ENCODE measurements at regions not wholly inside any gene's neighbourhood (a gene's known extent, or its start where the extent isn't known, plus 50 kb on each side); places are given as distances from the start of the nearest gene placed in this dataset.
A peak's percentile ranks its signal among the peaks of the same experiment; 100 is the strongest.
"Not testable (repeated sequence)": the region's sequence is repeated elsewhere in the genome, so short reads cannot be mapped to it uniquely, and the experiment has no call there.

DNA sequence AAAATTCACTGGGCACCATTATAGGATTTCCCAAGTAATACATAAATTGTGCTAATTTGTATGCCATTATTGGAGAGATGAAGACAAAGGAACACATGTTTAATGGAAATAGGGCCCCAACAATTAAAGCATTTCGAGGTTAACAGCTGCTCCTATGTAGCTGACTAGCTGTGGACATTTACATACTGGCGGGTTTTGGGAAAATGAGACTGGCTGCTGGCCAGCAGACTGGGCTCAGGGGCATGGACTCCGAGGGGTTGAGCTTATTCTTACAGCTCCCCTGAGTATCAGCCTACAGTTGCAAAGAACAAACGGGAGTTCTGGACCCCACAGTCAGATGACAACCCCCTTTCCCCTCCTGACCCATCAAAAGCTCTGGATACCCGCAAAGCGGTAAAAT lies 91.9 kb upstream of the MYO3A start:
- DNase-seq = no peak
- intact Hi-C loops (cut with DNase I) = no loop called here
- ATAC-seq = no peak

DNA sequence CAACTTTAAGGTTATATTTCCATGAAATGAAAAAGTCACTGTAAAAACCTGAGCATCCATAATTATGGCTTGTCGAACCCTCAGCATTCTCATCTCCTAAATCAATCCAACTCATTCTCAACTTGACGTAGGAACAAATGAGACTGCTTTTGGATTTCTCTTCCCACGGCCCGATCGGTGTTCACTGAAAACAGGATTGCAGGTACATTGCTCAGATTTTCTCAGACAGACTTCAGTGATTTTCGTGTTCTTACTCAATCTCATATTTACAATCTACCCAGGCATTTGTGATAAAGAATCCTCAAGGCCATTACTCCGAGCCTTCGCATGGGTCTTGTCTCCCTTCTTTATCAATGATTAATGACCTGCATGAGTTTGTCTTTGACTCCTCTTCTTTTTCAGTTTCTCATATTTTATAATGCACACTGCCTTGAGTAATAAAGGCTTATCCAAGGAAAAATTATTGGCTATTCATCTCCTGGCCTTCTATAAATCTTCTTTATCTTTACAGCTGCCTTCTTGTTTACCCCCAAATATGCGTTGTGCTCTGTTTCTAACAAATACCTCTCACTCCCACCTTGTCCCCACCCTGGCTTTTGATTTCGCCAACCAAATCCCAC lies 90.4 kb upstream of the MYO3A start:
- DNase-seq = no peak
- intact Hi-C loops (cut with DNase I) = no loop called here
- ATAC-seq = no peak

- ATAC-seq; DNase-seq; intact Hi-C loops (cut with DNase I): not testable (repeated sequence)
Observed at GRCh38 chr10:25844716-25845115, 89.3 kb upstream of the MYO3A start.

DNA sequence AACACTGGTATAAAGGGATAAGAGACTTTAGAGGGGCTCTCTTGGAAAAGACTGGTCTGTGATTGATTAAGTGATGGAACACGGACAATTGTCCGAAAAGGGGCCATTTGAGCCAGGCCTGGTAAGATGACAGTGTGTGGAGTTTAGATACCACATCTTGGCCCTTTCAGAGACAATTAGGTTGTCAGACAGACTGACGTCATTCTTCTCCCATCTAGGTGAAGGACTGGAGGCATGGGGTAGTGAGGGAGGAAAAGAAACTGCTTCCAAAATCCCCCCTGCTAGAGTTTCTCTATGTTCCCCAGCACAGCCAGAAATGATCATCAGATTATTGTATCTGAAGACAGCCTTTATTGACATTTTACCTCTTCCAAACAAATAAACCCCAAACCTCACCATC lies 84.8 kb upstream of the MYO3A start:
- DNase-seq (no peak), ATAC-seq (no peak)
- intact Hi-C loops (cut with DNase I) = no loop called here

DNA sequence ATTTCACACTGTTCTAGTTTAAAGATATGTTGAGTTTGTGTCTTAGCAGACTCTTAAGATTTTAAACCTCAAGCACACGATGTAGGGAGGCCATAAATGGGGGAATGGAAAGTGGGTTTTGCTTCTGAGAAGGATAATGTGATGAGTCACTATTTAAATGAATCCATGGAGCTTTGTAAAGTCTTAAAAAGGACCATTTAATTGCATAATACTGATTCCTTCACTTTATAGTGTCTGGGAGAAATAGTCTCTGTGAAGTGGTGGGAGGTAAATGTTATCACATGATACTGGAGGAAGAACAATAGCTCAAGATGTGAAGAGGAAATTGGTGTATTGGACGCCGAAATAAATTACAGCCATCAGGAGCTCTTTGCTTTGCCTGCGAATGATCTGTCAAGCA lies 84.0 kb upstream of the MYO3A start:
- ATAC-seq (no peak), DNase-seq (no peak)
- intact Hi-C loops (cut with DNase I) = no loop called here

GRCh38 chr10:25851548-25851947 lies 82.5 kb upstream of the MYO3A start:
- DNase-seq (no peak), ATAC-seq (no peak)
- intact Hi-C loops (cut with DNase I) = no loop called here

DNA sequence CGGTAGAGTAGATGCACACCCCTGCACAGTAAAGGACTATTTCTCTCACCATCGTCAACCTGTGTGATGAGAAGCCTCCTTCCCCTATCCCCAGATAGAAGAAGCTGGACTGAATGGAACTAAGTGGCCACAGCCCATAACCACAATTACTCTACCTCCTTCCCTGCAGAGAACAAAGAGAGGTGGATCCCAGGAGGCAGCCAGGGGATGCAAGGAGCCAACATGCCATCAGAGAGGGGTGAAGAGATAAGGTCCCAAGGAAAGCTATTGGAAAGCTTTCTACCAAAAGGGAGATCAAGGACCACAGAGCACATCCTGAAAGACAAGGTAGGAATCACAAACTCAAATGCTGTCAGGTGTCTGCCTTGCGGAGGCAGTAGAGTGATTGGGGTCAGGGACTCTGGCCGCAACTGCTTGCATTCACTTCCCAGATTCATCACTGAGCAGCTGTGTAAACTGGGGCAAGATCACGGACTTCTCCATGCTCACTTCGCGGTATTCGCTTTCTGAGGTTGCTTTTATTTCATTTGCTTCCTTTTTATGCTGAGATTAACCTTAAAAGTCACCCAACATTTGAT lies 81.6 kb upstream of the MYO3A start:
- no peak for ATAC-seq
- intact Hi-C loops (cut with DNase I) = no loop called here
- DNase-seq = no peak

DNA sequence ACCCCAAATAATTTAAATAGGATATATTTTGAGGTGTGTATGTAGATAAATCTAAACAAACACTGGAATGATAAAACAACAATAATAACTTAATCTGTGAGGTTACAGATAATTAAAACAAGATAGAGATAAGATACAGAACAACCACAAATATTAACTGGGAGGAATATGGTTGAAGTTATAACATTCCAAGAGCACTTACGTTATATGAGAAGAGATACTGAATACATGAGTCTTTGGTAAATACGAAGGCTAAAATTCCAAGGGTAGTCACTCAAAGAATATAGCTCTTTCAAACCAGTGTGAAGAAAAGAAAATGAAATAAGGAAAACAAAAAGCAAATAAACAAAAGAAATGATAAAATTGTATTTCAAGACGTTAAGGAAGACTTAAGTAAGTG lies 76.0 kb upstream of the MYO3A start:
- ATAC-seq (no peak), DNase-seq (no peak)
- intact Hi-C loops (cut with DNase I) = no loop called here

- no peak for ATAC-seq
- DNase-seq = no peak
- intact Hi-C loops (cut with DNase I) = no loop called here
Observed at GRCh38 chr10:25865267-25865666, 68.8 kb upstream of the MYO3A start.

- no peak for DNase-seq
- ATAC-seq = no peak
- intact Hi-C loops (cut with DNase I) = no loop called here
Observed at GRCh38 chr10:25867321-25867720, 66.7 kb upstream of the MYO3A start.

DNA sequence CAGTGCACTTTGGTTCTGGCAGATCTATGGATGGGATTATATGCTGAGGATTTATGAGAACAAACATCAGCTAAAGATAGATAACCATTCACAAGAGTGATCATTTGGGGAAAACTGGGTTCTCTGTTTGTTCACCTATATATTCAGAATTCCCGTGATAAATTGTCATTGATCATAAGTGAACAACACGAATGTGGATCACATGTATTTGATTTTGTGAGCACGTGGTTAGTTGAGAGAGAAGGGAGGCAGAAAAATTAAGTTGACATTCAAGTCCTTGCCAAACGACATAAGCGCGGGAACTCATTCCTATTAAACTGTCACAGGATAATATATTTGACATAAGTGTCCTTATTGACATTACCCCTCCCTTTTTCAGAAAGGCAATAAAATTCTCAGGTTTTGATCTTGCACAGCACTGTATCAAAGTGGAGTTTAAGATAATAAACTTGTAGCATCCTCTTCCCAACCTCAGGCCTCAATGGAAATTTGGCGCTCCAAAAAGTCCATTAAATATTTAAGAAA lies 64.9 kb upstream of the MYO3A start:
- DNase-seq (no peak), ATAC-seq (no peak)
- intact Hi-C loops (cut with DNase I) = no loop called here

DNA sequence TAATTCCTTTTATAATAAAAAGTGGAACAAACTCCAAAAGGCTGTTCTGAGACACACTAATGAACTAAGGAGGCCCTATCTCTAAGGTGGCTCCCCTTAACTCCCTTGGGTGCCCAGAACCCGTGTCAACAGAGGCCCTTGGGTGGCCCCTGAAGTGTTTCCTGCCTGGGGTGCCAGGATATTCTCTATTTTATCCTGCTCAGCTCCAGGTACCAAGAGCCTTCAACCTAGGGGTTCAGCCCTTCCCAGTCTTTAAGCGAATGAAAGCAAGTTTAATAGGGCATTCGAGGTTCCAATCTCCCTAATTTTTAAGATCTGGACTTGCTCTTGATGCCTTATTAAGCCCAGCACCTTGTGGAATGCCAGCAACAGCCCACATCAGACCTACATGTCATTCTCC lies 64.4 kb upstream of the MYO3A start:
- ATAC-seq (no peak), DNase-seq (no peak)
- intact Hi-C loops (cut with DNase I) = loop anchor here in 1 of 2 donors (10.0 kb wide), 1 partner anchor 685 kb away; no protein-coding TSS in a partner anchor

GRCh38 chr10:25874402-25874801 lies 59.6 kb upstream of the MYO3A start:
- intact Hi-C loops (cut with DNase I) = loop anchor here in 1 of 2 donors (10.0 kb wide), 1 partner anchor 680 kb away; no protein-coding TSS in a partner anchor
- not testable (repeated sequence) for DNase-seq, ATAC-seq

- DNase-seq = peak; percentile 74
- ATAC-seq = peak; percentile 50 to 53
- intact Hi-C loops (cut with DNase I) = loop anchor here (5.0 to 10.0 kb wide), 2 partner anchors 679 to 682 kb away; no protein-coding TSS in a partner anchor
Observed at GRCh38 chr10:25875556-25876165, 58.4 kb upstream of the MYO3A start.

- intact Hi-C loops (cut with DNase I) = loop anchor here (5.0 to 10.0 kb wide), 2 partner anchors 678 to 680 kb away; no protein-coding TSS in a partner anchor
- DNase-seq = no peak
- no peak for ATAC-seq
Observed at GRCh38 chr10:25877296-25877695, 56.7 kb upstream of the MYO3A start.

All from left cardiac atrium (tissue), 4 donors.